Activated B cell treated with CpG ODN at 0.5 μM for 24 hours (primary cell): ENCODE measurements at regions not wholly inside any gene's neighbourhood (a gene's known extent, or its start where the extent isn't known, plus 50 kb on each side); places are given as distances from the start of the nearest gene placed in this dataset.
"Not testable (repeated sequence)": the region's sequence is repeated elsewhere in the genome, so short reads cannot be mapped to it uniquely, and the experiment has no call there.

Source experiments
- ATAC-seq: fragments of 200-7000 bp; cut with Tn5 transposase; one replicate; pipeline ENCODE4 v1.10.0; 2021; ENCODE audit warnings: low read depth, mild to moderate bottlenecking, moderate library complexity
- CTCF ChIA-PET: fragments of 350-600 bp; sonication (Branson Sonifier 250); formaldehyde crosslinking; loops from one replicate; lab custom pipeline; 2021; ENCODE audit warnings: antibody characterized with exemption; lab: Charles Lee
- POLR2A ChIA-PET: fragments of 350-600 bp; sonication (Branson Sonifier 250); formaldehyde crosslinking; loops from one replicate; lab custom pipeline; 2021; ENCODE audit warnings: antibody characterized with exemption; lab: Charles Lee
- DNase-seq: peaks from one replicate; pipeline ENCODE4 v3.0.0; 2022
- H3K27ac Mint-ChIP-seq: one replicate; pipeline ENCODE4 v1.8.0; 2020; ENCODE audit warnings: mixed read lengths
- H3K27me3 Mint-ChIP-seq: one replicate; pipeline ENCODE4 v1.8.0; 2021; ENCODE audit warnings: mixed read lengths
- H3K36me3 Mint-ChIP-seq: one replicate; pipeline ENCODE4 v1.8.0; 2021; ENCODE audit warnings: low read depth, mixed read lengths
- H3K4me1 Mint-ChIP-seq: one replicate; pipeline ENCODE4 v1.8.0; 2021; ENCODE audit warnings: mixed read lengths
- H3K4me3 Mint-ChIP-seq: one replicate; pipeline ENCODE4 v1.8.0; 2020; ENCODE audit warnings: mild to moderate bottlenecking, mixed read lengths
- H3K9me3 Mint-ChIP-seq: one replicate; pipeline ENCODE4 v1.8.0; 2020; ENCODE audit warnings: mixed read lengths
- CTCF ChIP-seq: fragments of 200-600 bp; IDR thresholded peaks from one replicate; pipeline ENCODE4 v1.8.0; 2022; ENCODE audit warnings: antibody characterized with exemption, mild to moderate bottlenecking
- intact Hi-C: fragments of 100-400 bp; cut with micrococcal nuclease; formaldehyde crosslinking; loops from one replicate; pipeline ENCODE4 v1.15.1; 2024

GRCh38 chr2:239818086-239818485 is 207.1 kb downstream of the NDUFA10 start:
- no peaks in the 10 kb centered on the region for H3K36me3 Mint-ChIP-seq
- no peak for TF ChIP-seq CTCF
- H3K27ac Mint-ChIP-seq = no peak overlapping the region
- intact Hi-C loops = no loop called here
- POLR2A ChIA-PET = no interaction called here
- H3K9me3 Mint-ChIP-seq = no peaks in the 10 kb centered on the region
- ATAC-seq (no peak), DNase-seq (no peak)
- CTCF ChIA-PET = no interaction called here
- H3K4me3 Mint-ChIP-seq = no peak overlapping the region
- peaks cover 15% of the 10 kb centered on the region for H3K27me3 Mint-ChIP-seq
- H3K4me1 Mint-ChIP-seq = no peaks in the 10 kb centered on the region

- CTCF ChIA-PET, DNase-seq, intact Hi-C loops, H3K9me3 Mint-ChIP-seq, H3K4me1 Mint-ChIP-seq, H3K36me3 Mint-ChIP-seq, H3K27ac Mint-ChIP-seq, ATAC-seq, POLR2A ChIA-PET, H3K4me3 Mint-ChIP-seq: not testable (repeated sequence)
- peaks cover 10% of the 10 kb centered on the region for H3K27me3 Mint-ChIP-seq
Observed at GRCh38 chr2:239817468-239818031, 207.6 kb downstream of the NDUFA10 start.

GRCh38 chr2:239816576-239817467 is 208.3 kb downstream of the NDUFA10 start:
- Mint-ChIP-seq H3K27ac (no peak overlapping the region), H3K9me3 (no peaks in the 10 kb centered on the region), H3K4me1 (no peaks in the 10 kb centered on the region), H3K36me3 (no peaks in the 10 kb centered on the region), H3K27me3 (peaks cover 3% of the 10 kb centered on the region), H3K4me3 (no peak overlapping the region)
- ChIA-PET CTCF (no interaction called here), POLR2A (no interaction called here)
- no peak for TF ChIP-seq CTCF
- intact Hi-C loops = no loop called here
- no peak for DNase-seq
- no peak for ATAC-seq

- intact Hi-C loops = no loop called here
- CTCF ChIA-PET = no interaction called here
Observed at GRCh38 chr2:239815671-239816070, 209.5 kb downstream of the NDUFA10 start.

GRCh38 chr2:239814861-239815601 is 210.1 kb downstream of the NDUFA10 start:
- DNase-seq (no peak), ATAC-seq (no peak)
- Mint-ChIP-seq H3K36me3 (no peaks in the 10 kb centered on the region), H3K27me3 (peaks cover 2% of the 10 kb centered on the region), H3K4me1 (no peaks in the 10 kb centered on the region), H3K9me3 (no peaks in the 10 kb centered on the region), H3K27ac (no peak overlapping the region), H3K4me3 (no peak overlapping the region)
- CTCF ChIA-PET = no interaction called here
- intact Hi-C loops = no loop called here
- POLR2A ChIA-PET = no interaction called here
- TF ChIP-seq CTCF = no peak

More at GRCh38 chr2:239815671-239816070, 209.5 kb downstream of the NDUFA10 start:
- Mint-ChIP-seq H3K4me1 (no peaks in the 10 kb centered on the region), H3K27ac (no peak overlapping the region), H3K4me3 (no peak overlapping the region), H3K9me3 (no peaks in the 10 kb centered on the region), H3K27me3 (no peaks in the 10 kb centered on the region), H3K36me3 (no peaks in the 10 kb centered on the region)
- POLR2A ChIA-PET = no interaction called here
- no peak for TF ChIP-seq CTCF
- no peak for DNase-seq
- no peak for ATAC-seq
